ENCODE measurements at regions not wholly inside any gene's neighbourhood (a gene's known extent, or its start where the extent isn't known, plus 50 kb on each side); places are given as distances from the start of the nearest gene placed in this dataset.
"Not testable (repeated sequence)": the region's sequence is repeated elsewhere in the genome, so short reads cannot be mapped to it uniquely, and the experiment has no call there.

GRCh38 chr18:1499265-1499664 is 594.6 kb downstream of the ADCYAP1 start:
- no peak for DNase-seq

GRCh38 chr18:1503847-1504246 is 599.2 kb downstream of the ADCYAP1 start:
- DNase-seq: no peak

GRCh38 chr18:1505856-1506255 is 601.2 kb downstream of the ADCYAP1 start:
- no peak for DNase-seq

GRCh38 chr18:1510542-1511179 is 606.0 kb downstream of the ADCYAP1 start:
- DNase-seq: no peak

- no peak for DNase-seq
These were observed 607.1 kb downstream of the ADCYAP1 start for GRCh38 chr18:1511619-1512311.

GRCh38 chr18:1513519-1513918 is 608.8 kb downstream of the ADCYAP1 start:
- DNase-seq: no peak

- not testable (repeated sequence) for DNase-seq
These were observed 617.0 kb downstream of the ADCYAP1 start for GRCh38 chr18:1521588-1522248.

- no peak for DNase-seq
These were observed 617.6 kb downstream of the ADCYAP1 start for GRCh38 chr18:1522249-1522615.

- no peak for DNase-seq
These were observed 622.3 kb downstream of the ADCYAP1 start for GRCh38 chr18:1526991-1527390.

GRCh38 chr18:1527805-1528204 is 623.1 kb downstream of the ADCYAP1 start:
- DNase-seq: no peak

GRCh38 chr18:1528447-1528846 is 623.8 kb downstream of the ADCYAP1 start:
- DNase-seq: no peak

GRCh38 chr18:1528964-1529509 is 624.4 kb downstream of the ADCYAP1 start:
- no peak for DNase-seq

- DNase-seq: no peak
These were observed 626.0 kb downstream of the ADCYAP1 start for GRCh38 chr18:1530650-1531049.

GRCh38 chr18:1539276-1539675 is 634.6 kb downstream of the ADCYAP1 start:
- no peak for DNase-seq

- DNase-seq: no peak
These were observed 636.8 kb downstream of the ADCYAP1 start for GRCh38 chr18:1541478-1541877.

- no peak for DNase-seq
These were observed 637.6 kb downstream of the ADCYAP1 start for GRCh38 chr18:1542230-1542774.

GRCh38 chr18:1544016-1544415 is 639.3 kb downstream of the ADCYAP1 start:
- no peak for DNase-seq

GRCh38 chr18:1557711-1558110 is 653.0 kb downstream of the ADCYAP1 start:
- DNase-seq: not testable (repeated sequence)

- no peak for DNase-seq
These were observed 654.9 kb downstream of the ADCYAP1 start for GRCh38 chr18:1559563-1559962.

- DNase-seq: no peak
These were observed 660.1 kb downstream of the ADCYAP1 start for GRCh38 chr18:1564793-1565192.

- no peak for DNase-seq
These were observed 666.5 kb downstream of the ADCYAP1 start for GRCh38 chr18:1571206-1571605.

GRCh38 chr18:1573732-1574131 is 669.1 kb downstream of the ADCYAP1 start:
- no peak for DNase-seq

- no peak for DNase-seq
These were observed 670.4 kb downstream of the ADCYAP1 start for GRCh38 chr18:1575084-1575483.

GRCh38 chr18:1578505-1578904 is 673.8 kb downstream of the ADCYAP1 start:
- no peak for DNase-seq

Measured in NCI-H526 (cell line).